ENCODE measurements at regions not wholly inside any gene's neighbourhood (a gene's known extent, or its start where the extent isn't known, plus 50 kb on each side); places are given as distances from the start of the nearest gene placed in this dataset.

DNA sequence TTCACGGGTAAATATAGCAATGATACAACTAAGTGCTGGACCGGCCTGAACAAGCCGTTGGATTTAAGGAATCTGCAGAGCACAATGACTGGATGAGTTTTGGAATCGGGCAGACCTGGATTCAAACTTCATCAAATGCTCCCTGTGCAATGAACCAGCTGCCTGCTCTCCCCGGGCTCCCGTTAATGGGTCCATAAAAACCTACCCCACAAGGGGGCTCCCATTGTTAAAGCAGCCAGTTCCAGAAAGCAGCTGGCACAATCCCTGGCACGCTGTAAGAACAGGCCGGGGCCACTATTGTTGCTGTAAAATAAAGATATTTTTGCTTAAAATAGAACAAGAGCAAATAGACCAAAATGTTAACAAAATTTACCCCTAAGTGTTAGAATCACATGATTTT, 131.9 kb downstream of the C16orf95 start (continued):
- TF ChIP-seq, protein P1, sequence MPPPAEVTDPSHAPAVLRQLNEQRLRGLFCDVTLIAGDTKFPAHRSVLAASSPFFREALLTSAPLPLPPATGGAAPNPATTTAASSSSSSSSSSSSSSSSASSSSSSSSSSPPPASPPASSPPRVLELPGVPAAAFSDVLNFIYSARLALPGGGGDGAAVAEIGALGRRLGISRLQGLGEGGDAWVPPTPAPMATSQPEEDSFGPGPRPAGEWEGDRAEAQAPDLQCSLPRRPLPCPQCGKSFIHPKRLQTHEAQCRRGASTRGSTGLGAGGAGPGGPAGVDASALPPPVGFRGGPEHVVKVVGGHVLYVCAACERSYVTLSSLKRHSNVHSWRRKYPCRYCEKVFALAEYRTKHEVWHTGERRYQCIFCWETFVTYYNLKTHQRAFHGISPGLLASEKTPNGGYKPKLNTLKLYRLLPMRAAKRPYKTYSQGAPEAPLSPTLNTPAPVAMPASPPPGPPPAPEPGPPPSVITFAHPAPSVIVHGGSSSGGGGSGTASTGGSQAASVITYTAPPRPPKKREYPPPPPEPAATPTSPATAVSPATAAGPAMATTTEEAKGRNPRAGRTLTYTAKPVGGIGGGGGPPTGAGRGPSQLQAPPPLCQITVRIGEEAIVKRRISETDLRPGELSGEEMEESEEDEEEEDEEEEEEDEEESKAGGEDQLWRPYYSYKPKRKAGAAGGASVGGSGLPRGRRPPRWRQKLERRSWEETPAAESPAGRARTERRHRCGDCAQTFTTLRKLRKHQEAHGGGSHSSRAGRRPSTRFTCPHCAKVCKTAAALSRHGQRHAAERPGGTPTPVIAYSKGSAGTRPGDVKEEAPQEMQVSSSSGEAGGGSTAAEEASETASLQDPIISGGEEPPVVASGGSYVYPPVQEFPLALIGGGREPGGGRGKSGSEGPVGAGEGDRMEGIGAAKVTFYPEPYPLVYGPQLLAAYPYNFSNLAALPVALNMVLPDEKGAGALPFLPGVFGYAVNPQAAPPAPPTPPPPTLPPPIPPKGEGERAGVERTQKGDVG (CRISPR knock-in tag; IDR thresholded peaks at IDR 0.05): no peak
- TF ChIP-seq ATF7 (IDR thresholded peaks at IDR 0.05; ENCODE audit: low read depth) (no peak), SIN3A (IDR thresholded peaks at IDR 0.05; ENCODE audit: low read depth, low read length) (no peak), RELA (IDR thresholded peaks at IDR 0.05; ENCODE audit: borderline replicate concordance, partially characterized antibody) (no peak), GABPA (IDR thresholded peaks at IDR 0.05; ENCODE audit: low read depth) (no peak)
- TF ChIP-seq, protein P2, sequence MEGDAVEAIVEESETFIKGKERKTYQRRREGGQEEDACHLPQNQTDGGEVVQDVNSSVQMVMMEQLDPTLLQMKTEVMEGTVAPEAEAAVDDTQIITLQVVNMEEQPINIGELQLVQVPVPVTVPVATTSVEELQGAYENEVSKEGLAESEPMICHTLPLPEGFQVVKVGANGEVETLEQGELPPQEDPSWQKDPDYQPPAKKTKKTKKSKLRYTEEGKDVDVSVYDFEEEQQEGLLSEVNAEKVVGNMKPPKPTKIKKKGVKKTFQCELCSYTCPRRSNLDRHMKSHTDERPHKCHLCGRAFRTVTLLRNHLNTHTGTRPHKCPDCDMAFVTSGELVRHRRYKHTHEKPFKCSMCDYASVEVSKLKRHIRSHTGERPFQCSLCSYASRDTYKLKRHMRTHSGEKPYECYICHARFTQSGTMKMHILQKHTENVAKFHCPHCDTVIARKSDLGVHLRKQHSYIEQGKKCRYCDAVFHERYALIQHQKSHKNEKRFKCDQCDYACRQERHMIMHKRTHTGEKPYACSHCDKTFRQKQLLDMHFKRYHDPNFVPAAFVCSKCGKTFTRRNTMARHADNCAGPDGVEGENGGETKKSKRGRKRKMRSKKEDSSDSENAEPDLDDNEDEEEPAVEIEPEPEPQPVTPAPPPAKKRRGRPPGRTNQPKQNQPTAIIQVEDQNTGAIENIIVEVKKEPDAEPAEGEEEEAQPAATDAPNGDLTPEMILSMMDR (IDR thresholded peaks at IDR 0.05 in 2 of 3, conservative IDR thresholded peaks at IDR 0.05 in 1 of 3; ENCODE audit: control insufficient read depth in 2 of 3, extremely low read depth in 1 of 3, insufficient read depth in 1 of 3, low read depth in 3 of 3, low read length in 3 of 3): no peak

DNA sequence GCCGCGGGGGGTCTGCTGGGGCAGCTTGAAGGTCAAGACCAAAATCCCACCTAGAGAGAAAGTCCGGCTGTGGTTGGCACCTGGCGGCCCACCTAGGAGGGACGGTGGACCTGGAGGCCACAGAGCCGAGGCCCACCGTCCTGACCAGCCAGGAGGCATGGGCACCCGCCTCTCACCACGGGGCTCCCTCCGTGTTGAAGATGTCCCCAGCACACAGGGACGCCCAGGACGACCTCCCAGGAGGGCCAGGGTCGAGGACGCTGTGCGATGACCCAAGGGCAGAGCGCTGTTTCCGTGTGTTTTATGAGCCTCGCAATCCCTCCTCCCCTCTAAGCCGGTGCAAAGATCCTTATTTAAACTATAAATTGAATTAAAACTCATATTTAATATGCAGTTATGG, 131.2 kb downstream of the C16orf95 start:
- H4K20me1 ChIP-seq (ENCODE audit: control insufficient read depth, insufficient read depth): no peaks in the 10 kb centered on the region
- no peak overlapping the region for H2AFZ ChIP-seq (ENCODE audit: control insufficient read depth, low read depth, low read length)
- ChIA-PET POLR2A (no interaction called here), SMC1A (ENCODE audit: uncharacterized antibody, unreplicated experiment) (no interaction called here), RAD21 (ENCODE audit: unreplicated experiment) (no interaction called here), CTCF (no interaction called here)
- H3K27ac ChIP-seq (ENCODE audit: control insufficient read depth, insufficient read depth): no peak overlapping the region
- no peaks in the 10 kb centered on the region for H3K36me3 ChIP-seq (ENCODE audit: control insufficient read depth in 2 of 2, insufficient read depth in 2 of 2, low read length in 1 of 2)
- no peak overlapping the region for H3K4me2 ChIP-seq (ENCODE audit: control insufficient read depth, insufficient read depth)
- FAIRE-seq (no peak), DNase-seq (ENCODE audit: low read depth, low spot score) (no peak), ATAC-seq (no peak)
- H3K79me2 ChIP-seq (ENCODE audit: control insufficient read depth, insufficient read depth, low read length): no peaks in the 10 kb centered on the region
- no peak overlapping the region for H3K9ac ChIP-seq (ENCODE audit: control insufficient read depth, insufficient read depth, low read length)
- WGBS (ENCODE audit: insufficient coverage, insufficient replicate concordance, low lambda C conversion rate, missing lambda C conversion rate): 69% methylated on average over 19 of the region's 19 CpGs
- no peaks in the 10 kb centered on the region for H3K4me1 ChIP-seq (ENCODE audit: control insufficient read depth, insufficient read depth, low read length)
- BruUV-seq (replicated peaks): no TSS peak
- intact Hi-C loops (cut with micrococcal nuclease; ENCODE audit: unreplicated experiment): no loop called here
- no peaks in the 10 kb centered on the region for H3K27me3 ChIP-seq (replicated peaks in 1 of 2; ENCODE audit: control insufficient read depth in 2 of 2, insufficient read depth in 2 of 2, low read length in 1 of 2)
- in situ Hi-C loops (cut with MboI): no loop called here
- H3K9me3 ChIP-seq (replicated peaks; ENCODE audit: control insufficient read depth, insufficient read depth, low read length): peaks cover 2% of the 10 kb centered on the region; the same call in 1 of the 3 replicates
- H3K4me3 ChIP-seq: no peak overlapping the region
- TF ChIP-seq KDM1A (IDR thresholded peaks at IDR 0.05; ENCODE audit: borderline replicate concordance) (no peak), RELA (IDR thresholded peaks at IDR 0.05; ENCODE audit: borderline replicate concordance, partially characterized antibody) (no peak), ZNF24 (IDR thresholded peaks at IDR 0.05) (no peak), POLR2AphosphoS5 (IDR thresholded peaks at IDR 0.05; ENCODE audit: low read length) (no peak), TAF1 (IDR thresholded peaks at IDR 0.05; ENCODE audit: borderline replicate concordance, low read depth, low read length) (no peak), CHD4 (IDR thresholded peaks at IDR 0.05) (no peak), TCF7 (IDR thresholded peaks at IDR 0.05; ENCODE audit: borderline replicate concordance) (no peak), ZSCAN29 (IDR thresholded peaks at IDR 0.05) (no peak)
- TF ChIP-seq, protein P2 (IDR thresholded peaks at IDR 0.05 in 2 of 3, conservative IDR thresholded peaks at IDR 0.05 in 1 of 3; ENCODE audit: control insufficient read depth in 2 of 3, extremely low read depth in 1 of 3, insufficient read depth in 1 of 3, low read depth in 3 of 3, low read length in 3 of 3): no peak
- TF ChIP-seq, protein P3, sequence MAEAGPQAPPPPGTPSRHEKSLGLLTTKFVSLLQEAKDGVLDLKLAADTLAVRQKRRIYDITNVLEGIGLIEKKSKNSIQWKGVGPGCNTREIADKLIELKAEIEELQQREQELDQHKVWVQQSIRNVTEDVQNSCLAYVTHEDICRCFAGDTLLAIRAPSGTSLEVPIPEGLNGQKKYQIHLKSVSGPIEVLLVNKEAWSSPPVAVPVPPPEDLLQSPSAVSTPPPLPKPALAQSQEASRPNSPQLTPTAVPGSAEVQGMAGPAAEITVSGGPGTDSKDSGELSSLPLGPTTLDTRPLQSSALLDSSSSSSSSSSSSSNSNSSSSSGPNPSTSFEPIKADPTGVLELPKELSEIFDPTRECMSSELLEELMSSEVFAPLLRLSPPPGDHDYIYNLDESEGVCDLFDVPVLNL (IDR thresholded peaks at IDR 0.05; ENCODE audit: low read depth, low read length): no peak
